Activated T-helper 1 cell treated with anti-CD3 and anti-CD28 coated beads, Interleukin-12 subunit alpha, Interleukin-12 subunit beta, Interleukin-2, Interleukin-4 antibody, amounts not matched to agents 30 ng/mL and 10 ng/mL and 1 ng/mL, durations not matched to agents 14 hours and 24 hours and 36 hours (primary cell): ENCODE measurements at regions not wholly inside any gene's neighbourhood (a gene's known extent, or its start where the extent isn't known, plus 50 kb on each side); places are given as distances from the start of the nearest gene placed in this dataset.

Source experiments
- DNase-seq: peaks from one replicate; pipeline ENCODE4 v3.0.0; 2021; ENCODE audit warnings: low spot score
- H3K27ac Mint-ChIP-seq: one replicate; pipeline ENCODE4 v1.8.0; 2021; ENCODE audit warnings: mild to moderate bottlenecking, mixed read lengths
- H3K27me3 Mint-ChIP-seq: one replicate; pipeline ENCODE4 v1.8.0; 2022; ENCODE audit warnings: mild to moderate bottlenecking, moderate library complexity, mixed read lengths; ENCODE audit not compliant: insufficient read depth
- H3K36me3 Mint-ChIP-seq: one replicate; pipeline ENCODE4 v1.8.0; 2021; ENCODE audit warnings: low read depth, mixed read lengths
- H3K4me1 Mint-ChIP-seq: one replicate; pipeline ENCODE4 v1.8.0; 2021; ENCODE audit warnings: low read depth, mixed read lengths
- H3K4me3 Mint-ChIP-seq: one replicate; pipeline ENCODE4 v1.8.0; 2021; ENCODE audit warnings: mild to moderate bottlenecking, moderate library complexity, mixed read lengths
- H3K9me3 Mint-ChIP-seq: one replicate; pipeline ENCODE4 v1.8.0; 2021; ENCODE audit warnings: mixed read lengths
- intact Hi-C: fragments of 100-400 bp; cut with micrococcal nuclease; formaldehyde crosslinking; loops from one replicate; pipeline ENCODE4 v1.15.1; 2024

DNA sequence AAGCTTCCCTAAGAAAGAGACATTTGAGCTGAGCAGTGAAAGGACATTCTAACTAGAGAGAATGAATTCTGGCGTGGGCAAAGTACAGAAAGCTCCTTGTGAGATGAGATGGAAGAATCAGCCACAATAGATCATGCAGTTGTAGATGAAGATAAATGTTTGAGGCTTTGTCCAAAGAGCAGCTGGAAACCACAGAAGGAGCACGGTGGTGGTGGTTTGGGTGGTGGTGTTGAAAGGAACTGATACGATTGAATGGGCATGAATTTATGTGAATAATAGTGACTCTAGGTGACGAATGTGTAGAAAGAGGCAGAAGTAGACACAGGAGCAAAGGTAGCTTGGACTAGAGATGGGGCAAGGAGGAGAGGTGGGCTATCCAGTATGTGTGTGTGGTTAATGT, 260.5 kb upstream of the TMTC1 start:
- Mint-ChIP-seq H3K36me3 (no peaks in the 10 kb centered on the region), H3K27ac (no peak overlapping the region), H3K27me3 (no peaks in the 10 kb centered on the region), H3K4me1 (no peaks in the 10 kb centered on the region), H3K9me3 (peaks cover 3% of the 10 kb centered on the region), H3K4me3 (no peak overlapping the region)
- no peak for DNase-seq
- intact Hi-C loops, result no loop called here

DNA sequence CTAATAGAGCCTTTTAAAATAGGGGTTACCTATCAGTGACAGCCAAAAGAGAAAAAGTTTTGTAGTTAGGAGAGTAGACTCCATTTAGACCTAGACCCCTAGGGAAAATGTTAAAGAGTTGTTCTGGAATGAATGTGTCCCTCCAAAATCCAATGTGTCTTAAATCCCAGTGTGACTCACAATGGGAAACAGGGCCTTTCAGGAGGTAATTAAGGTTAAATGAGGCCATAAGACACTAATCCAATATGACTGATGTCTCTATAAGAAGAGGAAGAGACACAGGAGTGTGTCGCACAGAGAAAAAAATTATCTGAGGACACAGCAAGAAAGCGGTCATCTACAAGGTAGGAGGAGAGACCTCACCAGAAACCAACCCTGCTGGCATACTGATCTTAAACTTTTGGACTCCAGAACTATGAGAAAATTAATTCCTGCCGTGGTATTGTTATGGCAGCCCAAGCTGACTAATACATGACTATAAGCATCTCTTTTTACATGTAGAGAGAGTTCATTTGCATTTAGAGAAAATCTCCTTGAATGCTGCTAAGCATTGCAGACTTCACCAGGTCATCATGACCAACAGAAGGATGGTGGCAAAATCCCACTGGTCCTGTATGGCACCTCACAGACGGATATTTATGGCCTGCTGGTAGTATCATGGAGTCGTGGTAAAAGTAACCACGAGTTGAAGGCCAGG, 259.6 kb upstream of the TMTC1 start:
- Mint-ChIP-seq H3K36me3 (no peaks in the 10 kb centered on the region), H3K4me1 (no peaks in the 10 kb centered on the region), H3K4me3 (no peak overlapping the region), H3K9me3 (peaks cover 3% of the 10 kb centered on the region), H3K27ac (no peak overlapping the region), H3K27me3 (no peaks in the 10 kb centered on the region)
- DNase-seq, result no peak
- intact Hi-C loops, result no loop called here

DNA sequence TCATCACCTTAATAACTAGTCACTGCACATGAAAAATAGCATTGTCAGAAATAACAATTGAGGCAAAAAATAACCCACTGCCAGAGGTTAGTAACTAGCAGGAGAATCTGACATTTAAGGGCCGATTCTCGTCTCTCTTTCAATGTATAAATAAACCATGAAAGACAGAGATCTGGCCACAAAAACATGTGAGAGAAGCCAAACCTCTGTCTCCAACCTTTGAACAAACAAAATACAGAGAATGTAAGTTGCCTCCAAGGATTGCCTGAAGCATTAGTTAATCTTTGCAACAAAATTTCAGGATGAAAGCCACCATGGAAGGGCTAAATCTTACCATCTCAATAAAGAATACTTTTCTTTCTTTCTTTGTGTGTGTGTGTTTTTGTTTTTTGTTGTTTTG, 257.4 kb upstream of the TMTC1 start:
- Mint-ChIP-seq H3K27ac (no peak overlapping the region), H3K4me3 (no peak overlapping the region), H3K36me3 (no peaks in the 10 kb centered on the region), H3K27me3 (no peaks in the 10 kb centered on the region), H3K9me3 (peaks cover 3% of the 10 kb centered on the region), H3K4me1 (no peaks in the 10 kb centered on the region)
- no peak for DNase-seq
- intact Hi-C loops, result no loop called here

DNA sequence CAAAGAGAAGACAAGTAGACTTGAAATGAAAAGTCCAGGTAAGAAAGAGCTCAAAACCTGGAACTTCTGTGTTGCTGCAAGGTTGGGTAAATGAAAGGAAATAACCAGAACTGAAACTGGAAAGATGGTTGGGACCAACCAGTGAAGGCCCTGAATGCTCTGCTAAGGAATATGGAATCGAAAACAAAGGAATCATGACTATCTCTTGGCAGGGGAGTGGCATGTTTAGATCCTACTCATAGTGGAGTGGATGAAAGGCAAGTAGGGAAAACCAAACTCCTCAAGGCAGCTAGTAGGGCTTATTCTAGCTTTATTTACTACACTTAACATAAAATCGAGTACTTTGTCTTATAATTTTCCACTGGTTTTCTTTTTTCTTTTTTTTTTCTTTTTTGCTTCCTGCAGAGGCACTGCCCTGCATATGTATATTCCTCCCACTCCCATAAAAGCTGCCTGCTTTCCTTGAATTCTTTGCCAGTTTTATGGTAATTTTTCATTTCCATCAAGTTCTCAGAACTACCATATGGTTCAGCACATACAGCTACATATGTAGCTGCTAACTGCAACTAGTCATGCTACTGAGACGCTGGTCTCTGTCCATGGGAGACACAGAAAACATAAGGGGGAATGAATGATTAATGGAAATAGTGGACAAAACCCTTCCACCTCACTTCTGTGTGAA, 247.1 kb upstream of the TMTC1 start:
- Mint-ChIP-seq H3K27me3 (no peaks in the 10 kb centered on the region), H3K36me3 (no peaks in the 10 kb centered on the region), H3K27ac (no peak overlapping the region), H3K4me3 (no peak overlapping the region), H3K9me3 (no peaks in the 10 kb centered on the region), H3K4me1 (no peaks in the 10 kb centered on the region)
- no peak for DNase-seq
- intact Hi-C loops, result no loop called here

DNA sequence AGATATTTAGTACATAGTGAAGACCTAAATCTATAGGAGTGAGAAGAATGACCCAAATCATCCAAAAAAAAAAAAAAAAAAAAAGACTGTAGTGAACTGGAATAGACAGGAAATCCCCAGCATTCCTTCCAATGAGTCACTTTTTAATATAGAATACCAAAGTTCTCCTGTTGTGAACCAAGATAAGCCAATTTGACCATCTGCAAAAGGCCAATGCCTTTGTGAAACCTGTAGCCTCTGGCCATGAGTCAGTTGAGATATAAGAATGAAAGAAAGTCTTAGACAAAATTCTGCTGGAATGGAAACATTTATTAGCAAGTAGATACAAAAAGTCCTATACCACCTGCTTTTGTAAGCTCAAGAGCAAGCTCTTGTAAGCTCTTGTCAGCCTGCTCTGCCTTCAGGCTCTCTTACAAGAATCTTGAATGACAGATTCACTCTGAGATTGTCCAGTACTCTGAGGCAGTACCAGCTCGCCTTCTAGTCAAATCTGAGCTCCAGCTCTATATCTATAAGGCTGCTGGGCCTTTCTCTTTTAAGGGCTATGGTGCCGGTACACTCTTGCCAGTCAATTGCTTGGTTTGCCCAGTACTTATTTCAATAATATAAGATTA, 243.0 kb upstream of the TMTC1 start:
- Mint-ChIP-seq H3K36me3 (no peaks in the 10 kb centered on the region), H3K27me3 (no peaks in the 10 kb centered on the region), H3K9me3 (peaks cover 5% of the 10 kb centered on the region), H3K27ac (no peak overlapping the region), H3K4me3 (no peak overlapping the region), H3K4me1 (no peaks in the 10 kb centered on the region)
- intact Hi-C loops, result no loop called here
- DNase-seq, result no peak

DNA sequence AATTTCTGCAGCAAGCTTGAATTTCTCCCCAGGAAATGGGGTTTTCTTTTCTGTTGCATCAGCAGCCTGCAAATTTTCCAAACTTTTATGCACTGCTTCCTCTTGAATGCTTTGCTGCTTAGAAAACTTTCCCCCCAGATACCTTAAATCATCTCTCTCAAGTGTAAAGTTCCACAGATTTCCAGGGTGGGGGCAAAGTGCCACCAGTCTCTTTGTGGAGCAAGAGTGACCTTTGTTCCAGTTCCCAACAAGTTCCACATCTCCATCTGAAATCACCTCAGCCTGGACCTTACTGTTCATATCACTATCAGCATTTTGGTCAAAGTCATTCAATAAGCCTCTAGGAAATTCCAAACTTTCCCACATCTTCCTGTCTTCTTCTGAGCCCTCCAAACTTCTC, 241.6 kb upstream of the TMTC1 start:
- intact Hi-C loops, result no loop called here

DNA sequence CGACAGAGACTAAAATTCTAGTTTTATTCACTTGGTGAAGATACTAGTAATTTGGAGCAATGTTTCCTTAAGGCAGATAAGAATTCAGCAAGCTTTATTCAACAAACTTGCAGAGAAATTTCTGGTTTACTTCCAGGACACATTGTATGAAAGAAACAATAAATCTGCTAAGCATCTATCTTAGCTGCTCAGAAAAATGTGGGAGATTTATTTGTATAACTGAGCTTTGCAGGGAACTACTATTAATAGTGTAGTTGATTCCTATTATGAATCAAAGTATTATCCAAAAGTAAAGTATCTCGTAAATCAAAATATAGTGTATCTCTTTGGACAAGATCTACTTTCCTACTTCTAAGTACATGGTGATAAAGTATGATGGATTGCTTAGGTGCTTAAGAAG, 239.4 kb upstream of the TMTC1 start:
- H3K4me3 Mint-ChIP-seq, result no peak overlapping the region
- no peaks in the 10 kb centered on the region for H3K4me1 Mint-ChIP-seq
- H3K36me3 Mint-ChIP-seq, result no peaks in the 10 kb centered on the region
- DNase-seq, result no peak
- no peak overlapping the region for H3K27ac Mint-ChIP-seq
- intact Hi-C loops, result no loop called here
- H3K9me3 Mint-ChIP-seq, result peaks cover 5% of the 10 kb centered on the region
- H3K27me3 Mint-ChIP-seq, result no peaks in the 10 kb centered on the region

More for the DNA sequence above, 241.6 kb upstream of the TMTC1 start:
- Mint-ChIP-seq H3K27ac (no peak overlapping the region), H3K9me3 (peaks cover 5% of the 10 kb centered on the region), H3K4me1 (no peaks in the 10 kb centered on the region), H3K4me3 (no peak overlapping the region), H3K36me3 (no peaks in the 10 kb centered on the region), H3K27me3 (no peaks in the 10 kb centered on the region)
- no peak for DNase-seq

DNA sequence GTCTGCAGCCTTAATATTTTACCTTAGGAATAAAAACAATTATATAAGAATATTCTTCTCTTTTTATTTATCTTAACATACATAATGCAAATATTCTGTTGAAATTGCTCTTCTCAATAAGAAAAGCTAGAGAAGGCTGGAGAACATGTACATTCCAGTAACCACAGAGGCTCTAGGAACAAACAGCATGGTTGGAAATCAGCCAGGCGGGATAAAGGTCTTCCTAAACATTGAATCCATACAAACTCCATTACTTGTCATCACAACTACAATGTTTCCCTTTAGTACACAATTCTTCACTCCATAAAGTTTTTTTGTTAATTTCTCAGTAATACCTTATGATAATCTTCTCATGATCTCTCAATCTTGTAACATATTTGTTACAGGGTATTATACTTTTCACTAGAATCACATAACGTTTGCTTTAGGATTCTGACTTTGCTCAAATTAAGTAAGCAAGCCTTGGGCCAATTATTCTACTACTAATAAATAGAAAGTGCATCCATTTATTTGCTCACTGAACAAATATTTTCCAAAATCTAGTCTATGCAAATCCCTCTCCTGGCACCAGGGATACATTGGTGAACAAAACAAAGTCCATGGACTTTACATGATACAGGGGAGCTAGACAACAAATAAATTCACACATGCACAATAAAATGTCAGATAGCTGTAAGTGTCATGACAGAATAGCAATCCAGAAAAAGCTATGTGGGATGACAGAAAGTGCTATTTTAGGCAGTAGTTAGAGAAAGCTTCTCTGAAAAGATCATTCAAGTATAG, 237.5 kb upstream of the TMTC1 start:
- no peaks in the 10 kb centered on the region for H3K36me3 Mint-ChIP-seq
- DNase-seq, result no peak
- H3K4me3 Mint-ChIP-seq, result no peak overlapping the region
- H3K27me3 Mint-ChIP-seq, result no peaks in the 10 kb centered on the region
- intact Hi-C loops, result no loop called here
- H3K9me3 Mint-ChIP-seq, result peaks cover 5% of the 10 kb centered on the region
- no peak overlapping the region for H3K27ac Mint-ChIP-seq
- H3K4me1 Mint-ChIP-seq, result no peaks in the 10 kb centered on the region

DNA sequence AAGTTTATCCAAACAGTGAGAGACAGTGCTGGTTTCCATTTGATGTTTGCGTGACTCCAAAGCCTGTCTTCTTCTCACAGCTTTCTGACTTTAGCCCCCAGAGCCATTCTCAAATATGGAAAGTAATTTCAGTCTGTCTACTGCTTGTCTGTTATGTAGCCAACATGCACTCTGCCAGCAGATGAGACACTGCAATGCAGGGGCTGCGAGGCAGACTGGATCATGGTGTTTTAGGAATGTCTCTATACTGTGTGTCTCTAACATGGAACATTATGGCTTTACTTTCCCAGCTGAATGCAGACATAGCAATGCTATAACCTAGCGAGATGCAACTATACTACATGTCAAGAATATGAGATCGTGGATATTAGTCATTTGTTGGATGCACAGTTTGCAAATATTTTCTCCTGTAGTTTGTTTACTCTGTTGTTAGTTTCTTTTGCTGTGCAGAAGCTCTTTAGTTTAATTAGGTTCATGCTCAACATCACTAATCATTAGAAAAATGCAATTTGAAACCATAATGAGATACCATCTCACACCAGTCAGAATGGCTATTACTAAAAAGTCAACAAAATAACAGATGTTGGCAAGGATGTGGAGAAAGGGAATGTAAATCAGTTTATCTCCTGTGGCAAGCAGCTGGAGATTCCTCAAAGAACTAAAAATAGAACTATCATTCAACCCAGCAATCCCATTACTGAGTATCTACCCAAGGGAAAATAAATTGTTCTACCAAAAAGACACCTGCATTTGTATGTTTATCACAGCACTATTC, 235.8 kb upstream of the TMTC1 start:
- H3K27me3 Mint-ChIP-seq, result no peaks in the 10 kb centered on the region
- DNase-seq, result no peak
- no peak overlapping the region for H3K4me3 Mint-ChIP-seq
- H3K27ac Mint-ChIP-seq, result no peak overlapping the region
- H3K9me3 Mint-ChIP-seq, result no peaks in the 10 kb centered on the region
- intact Hi-C loops, result no loop called here
- H3K36me3 Mint-ChIP-seq, result no peaks in the 10 kb centered on the region
- no peaks in the 10 kb centered on the region for H3K4me1 Mint-ChIP-seq

DNA sequence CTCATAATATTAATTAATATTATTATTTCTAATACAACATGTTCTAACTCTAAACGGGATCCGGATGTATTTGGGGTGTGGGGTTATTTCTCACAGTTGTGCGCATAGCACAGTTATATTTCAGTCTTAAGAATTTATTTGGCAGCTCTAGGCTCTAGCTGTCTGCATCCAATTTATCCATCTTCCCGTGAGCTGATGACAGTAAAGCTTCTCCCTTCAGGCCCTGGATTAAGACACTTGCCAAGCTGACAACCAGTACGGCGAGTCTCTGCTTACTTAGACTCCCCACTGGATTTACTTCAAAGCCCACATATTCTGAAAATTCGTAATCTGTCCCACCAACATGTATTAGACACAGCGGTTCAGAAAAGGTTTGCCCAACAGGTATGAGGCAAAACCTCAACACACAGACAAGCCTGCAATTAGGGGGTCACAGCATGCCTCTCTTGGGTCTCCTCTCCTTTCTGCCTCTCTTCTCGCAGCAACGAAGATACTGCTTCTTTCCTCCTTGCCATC, 232.9 kb upstream of the TMTC1 start:
- DNase-seq, result no peak
- no peak overlapping the region for H3K27ac Mint-ChIP-seq
- H3K36me3 Mint-ChIP-seq, result no peaks in the 10 kb centered on the region
- no peaks in the 10 kb centered on the region for H3K9me3 Mint-ChIP-seq
- no peaks in the 10 kb centered on the region for H3K4me1 Mint-ChIP-seq
- intact Hi-C loops, result no loop called here
- H3K27me3 Mint-ChIP-seq, result no peaks in the 10 kb centered on the region
- H3K4me3 Mint-ChIP-seq, result no peak overlapping the region

DNA sequence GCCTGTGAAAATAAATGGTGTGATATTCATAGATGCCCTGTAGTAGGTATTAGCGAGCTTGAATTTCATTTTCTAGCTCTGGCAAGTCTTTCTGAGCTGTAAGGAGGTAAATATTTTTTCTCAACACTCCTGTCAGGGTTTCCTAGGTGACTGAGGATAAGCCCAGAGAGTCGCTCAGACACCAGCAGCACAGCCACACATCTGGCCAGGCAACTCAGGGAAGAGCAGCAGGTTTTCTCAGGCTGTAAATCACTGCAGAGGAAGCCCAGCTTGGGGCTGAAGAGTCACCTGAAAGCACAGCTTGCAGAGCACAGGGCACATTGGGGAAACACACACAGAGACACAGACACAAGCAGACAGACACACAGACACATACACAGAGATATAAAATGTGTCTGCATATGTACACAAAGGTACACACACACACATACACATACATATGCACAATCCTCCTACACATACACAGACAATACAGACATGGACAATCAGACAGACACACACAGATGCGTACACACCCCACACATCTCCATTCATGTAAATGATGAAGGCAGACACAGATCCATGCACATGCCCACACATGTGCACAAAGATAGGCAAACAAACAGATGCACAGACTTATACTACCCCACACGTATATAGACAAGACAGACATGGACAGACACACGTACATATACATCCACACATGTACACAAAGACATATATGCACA, 232.0 kb upstream of the TMTC1 start:
- Mint-ChIP-seq H3K4me1 (no peaks in the 10 kb centered on the region), H3K9me3 (no peaks in the 10 kb centered on the region), H3K27ac (no peak overlapping the region), H3K4me3 (no peak overlapping the region), H3K27me3 (no peaks in the 10 kb centered on the region), H3K36me3 (no peaks in the 10 kb centered on the region)
- no peak for DNase-seq
- intact Hi-C loops, result no loop called here

DNA sequence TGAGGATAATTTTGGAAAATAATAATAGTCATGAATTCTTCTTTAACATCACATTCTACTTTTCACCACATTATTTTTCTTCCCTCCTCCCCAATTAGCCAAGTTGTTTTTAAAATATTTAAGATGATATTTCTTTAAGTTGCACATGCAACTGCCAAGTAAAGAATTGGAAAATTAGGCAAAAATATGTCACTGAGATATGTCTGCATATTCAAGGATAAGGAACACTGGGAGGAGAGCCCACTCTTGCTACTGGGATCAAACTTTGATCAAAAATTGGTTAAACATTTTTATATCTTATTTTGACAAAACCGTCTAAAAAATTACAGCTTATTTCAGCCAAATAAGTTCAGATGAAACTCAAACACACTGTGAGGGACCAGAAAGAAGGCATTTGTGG, 231.2 kb upstream of the TMTC1 start:
- no peaks in the 10 kb centered on the region for H3K9me3 Mint-ChIP-seq
- no peaks in the 10 kb centered on the region for H3K27me3 Mint-ChIP-seq
- no peak overlapping the region for H3K4me3 Mint-ChIP-seq
- intact Hi-C loops, result no loop called here
- H3K36me3 Mint-ChIP-seq, result no peaks in the 10 kb centered on the region
- no peak overlapping the region for H3K27ac Mint-ChIP-seq
- DNase-seq, result no peak
- no peaks in the 10 kb centered on the region for H3K4me1 Mint-ChIP-seq
